Neuronal stem cell (in vitro differentiated cells): ENCODE measurements at regions not wholly inside any gene's neighbourhood (a gene's known extent, or its start where the extent isn't known, plus 50 kb on each side); places are given as distances from the start of the nearest gene placed in this dataset.

Experiments
- DNase-seq: peaks from one replicate; pipeline ENCODE4 v3.0.0-alpha.2; 2013; ENCODE audit warnings: low spot score
- H2AFZ ChIP-seq: one replicate; pipeline ENCODE4 v1.6.1; 2013; ENCODE audit warnings: mild to moderate bottlenecking, low read length, inconsistent platforms
- H2AK5ac ChIP-seq: 2 replicates; pipeline ENCODE4 v1.6.1; 2013; ENCODE audit warnings: low read depth, mild to moderate bottlenecking, inconsistent platforms, low read length, moderate library complexity, mixed read lengths
- H2BK120ac ChIP-seq: 2 replicates; pipeline ENCODE4 v1.6.1; 2013; ENCODE audit warnings: low read depth, mild to moderate bottlenecking, inconsistent platforms, low read length, moderate library complexity, mixed read lengths
- H2BK12ac ChIP-seq: one replicate; pipeline ENCODE4 v1.6.1; 2013; ENCODE audit warnings: low read length, inconsistent platforms
- H2BK15ac ChIP-seq: 2 replicates; pipeline ENCODE4 v1.6.1; 2013; ENCODE audit warnings: mild to moderate bottlenecking, low read length, inconsistent platforms, mixed read lengths
- H2BK5ac ChIP-seq: one replicate; pipeline ENCODE4 v1.6.1; 2013; ENCODE audit warnings: inconsistent platforms, mild to moderate bottlenecking, low read length, moderate library complexity
- H3K14ac ChIP-seq: one replicate; pipeline ENCODE4 v1.6.1; 2013; ENCODE audit warnings: low read length, inconsistent platforms
- H3K18ac ChIP-seq: 2 replicates; pipeline ENCODE4 v1.6.1; 2013; ENCODE audit warnings: low read length, inconsistent platforms
- H3K23ac ChIP-seq: 2 replicates; pipeline ENCODE4 v1.6.1; 2013; ENCODE audit warnings: low read depth, mild to moderate bottlenecking, mixed read lengths, low read length, inconsistent platforms; ENCODE audit not compliant: poor library complexity
- H3K27ac ChIP-seq: replicated peaks from 3 replicates; pipeline ENCODE4 v1.5.1; 2013; ENCODE audit warnings: low read length, inconsistent platforms
- H3K27me3 ChIP-seq, 3 experiments: 2 replicates each; pipeline ENCODE4 v1.6.1; 2013; ENCODE audit warnings: low read length in 3 of 3, mild to moderate bottlenecking in 2 of 3, inconsistent platforms in 1 of 3, low read depth in 1 of 3, mixed read lengths in 1 of 3, moderate library complexity in 1 of 3; ENCODE audit not compliant: control insufficient read depth in 3 of 3, insufficient read depth in 3 of 3
- H3K36me3 ChIP-seq, 2 donors: replicated peaks in 1 of 2; 2 replicates each; pipeline ENCODE4 v1.6.1; 2013; ENCODE audit warnings: low read length in 2 of 2; ENCODE audit not compliant: control insufficient read depth in 2 of 2, insufficient read depth in 2 of 2
- H3K4ac ChIP-seq: 2 replicates; pipeline ENCODE4 v1.6.1; 2013; ENCODE audit warnings: inconsistent platforms, mild to moderate bottlenecking, low read length, moderate library complexity
- H3K4me1 ChIP-seq, 2 donors: 1 replicate in 1 of 2; 2 replicates in 1 of 2; pipeline ENCODE4 v1.6.1; 2013; ENCODE audit warnings: low read length in 2 of 2, low read depth in 1 of 2; ENCODE audit not compliant: control insufficient read depth in 2 of 2, insufficient read depth in 1 of 2
- H3K4me2 ChIP-seq: one replicate; pipeline ENCODE4 v1.6.1; 2013; ENCODE audit warnings: mild to moderate bottlenecking, low read length, inconsistent platforms; ENCODE audit not compliant: insufficient read depth, poor library complexity, severe bottlenecking
- H3K4me3 ChIP-seq, 2 donors: 2 replicates each; pipeline ENCODE4 v1.5.1; 2013; ENCODE audit warnings: low read length in 2 of 2, mild to moderate bottlenecking in 2 of 2, inconsistent platforms in 1 of 2, moderate library complexity in 1 of 2
- H3K79me1 ChIP-seq: one replicate; pipeline ENCODE4 v1.6.1; 2013; ENCODE audit warnings: low read depth, mild to moderate bottlenecking, inconsistent platforms, low read length, moderate library complexity
- H3K9ac ChIP-seq: one replicate; pipeline ENCODE4 v1.6.1; 2013; ENCODE audit warnings: mild to moderate bottlenecking, low read depth, low read length, inconsistent platforms; ENCODE audit not compliant: poor library complexity
- H3K9me3 ChIP-seq, 2 donors: replicated peaks in 1 of 2; 2 replicates each; pipeline versions ENCODE3 to v1.6.1; 2013; ENCODE audit warnings: low read length in 2 of 2, mild to moderate bottlenecking in 2 of 2, inconsistent platforms in 1 of 2, low read depth in 1 of 2, mixed read lengths in 1 of 2, moderate library complexity in 1 of 2; ENCODE audit not compliant: control insufficient read depth in 2 of 2, insufficient read depth in 1 of 2
- H4K8ac ChIP-seq: one replicate; pipeline ENCODE4 v1.6.1; 2013; ENCODE audit warnings: low read depth, mild to moderate bottlenecking, inconsistent platforms, low read length, moderate library complexity
- H4K91ac ChIP-seq: one replicate; pipeline ENCODE4 v1.6.1; 2013; ENCODE audit warnings: low read length, low read depth, mild to moderate bottlenecking, inconsistent platforms; ENCODE audit not compliant: poor library complexity
- WGBS, 2 donors: extraction: QIAGEN DNeasy Blood & Tissue Kit; methylation state at CpG; one replicate each; pipeline ENCODE4 v1.1.7; 2013; ENCODE audit warnings: missing lambda C conversion rate in 2 of 2, mixed read lengths in 1 of 2; ENCODE audit not compliant: insufficient read length in 2 of 2, insufficient replicate concordance in 1 of 2; ENCODE audit errors: extremely low coverage in 2 of 2; 5-methylcytosine and 5-hydroxymethylcytosine counted together

GRCh38 chr13:111965466-111966214, 101.3 kb upstream of the SOX1 start:
- Histone ChIP-seq H3K27ac (no peak overlapping the region), H3K18ac (no peak overlapping the region), H3K4ac (no peak overlapping the region), H3K36me3 (no peaks in the 10 kb centered on the region), H3K23ac (no peak overlapping the region), H3K9ac (no peak overlapping the region), H2BK12ac (no peak overlapping the region), H4K91ac (no peak overlapping the region), H3K9me3 (peaks cover 0 to 2% of the 10 kb centered on the region in 2 donors), H3K79me1 (no peaks in the 10 kb centered on the region), H4K8ac (no peak overlapping the region), H2AK5ac (no peak overlapping the region), H3K4me1 (no peaks in the 10 kb centered on the region), H2BK5ac (no peak overlapping the region), H3K27me3 (peaks cover 0 to 13% (median 0%) of the 10 kb centered on the region in 3 experiments), H2AFZ (no peak overlapping the region), H3K4me2 (no peak overlapping the region), H3K14ac (peak overlapping the region; percentile 38), H2BK15ac (no peak overlapping the region), H3K4me3 (no peak overlapping the region), H2BK120ac (no peak overlapping the region)
- DNase-seq, result no peak
- no CpG with 5 or more reads among the region's 24 CpGs for WGBS, 2 donors

- WGBS, 2 donors, result no CpG with 5 or more reads among the region's 7 CpGs
- no peak overlapping the region for H3K14ac ChIP-seq
- H3K27ac ChIP-seq, result no peak overlapping the region
- no peak overlapping the region for H2AFZ ChIP-seq
- peak overlapping the region; percentile 50 for H3K23ac ChIP-seq
- H3K18ac ChIP-seq, result peak overlapping the region; percentile 91
- H3K79me1 ChIP-seq, result no peaks in the 10 kb centered on the region
- H3K4ac ChIP-seq, result no peak overlapping the region
- H2BK120ac ChIP-seq, result no peak overlapping the region
- H3K36me3 ChIP-seq, result no peaks in the 10 kb centered on the region
- no peak overlapping the region for H3K4me2 ChIP-seq
- H3K4me3 ChIP-seq, result no peak overlapping the region
- H4K91ac ChIP-seq, result peak overlapping the region; percentile 22
- H4K8ac ChIP-seq, result no peak overlapping the region
- H3K9me3 ChIP-seq, result peaks cover 0 to 2% of the 10 kb centered on the region in 2 donors
- H3K4me1 ChIP-seq, result peaks cover 4 to 7% of the 10 kb centered on the region in 2 donors
- H2BK12ac ChIP-seq, result no peak overlapping the region
- peak overlapping the region; percentile 58 for H2AK5ac ChIP-seq
- peaks cover 0 to 9% (median 0%) of the 10 kb centered on the region in 3 experiments for H3K27me3 ChIP-seq
- H2BK5ac ChIP-seq, result peak overlapping the region; percentile 83
- no peak for DNase-seq
- no peak overlapping the region for H3K9ac ChIP-seq
- H2BK15ac ChIP-seq, result no peak overlapping the region
Measured at GRCh38 chr13:111966933-111967332, 100.0 kb upstream of the SOX1 start.

GRCh38 chr13:111967572-111968201, 99.3 kb upstream of the SOX1 start:
- H3K4me1 ChIP-seq, result peaks cover 6 to 13% of the 10 kb centered on the region in 2 donors
- no peak overlapping the region for H3K4ac ChIP-seq
- no peak overlapping the region for H3K4me2 ChIP-seq
- no peak overlapping the region for H4K8ac ChIP-seq
- H2BK5ac ChIP-seq, result peak overlapping the region; percentile 83
- no peak overlapping the region for H2BK120ac ChIP-seq
- no peak overlapping the region for H4K91ac ChIP-seq
- H3K79me1 ChIP-seq, result no peaks in the 10 kb centered on the region
- H3K23ac ChIP-seq, result no peak overlapping the region
- no peak overlapping the region for H3K14ac ChIP-seq
- no peak overlapping the region for H3K27ac ChIP-seq
- no peaks in the 10 kb centered on the region for H3K36me3 ChIP-seq
- WGBS, 2 donors, result no CpG with 5 or more reads among the region's 8 CpGs
- H3K9ac ChIP-seq, result no peak overlapping the region
- no peak overlapping the region for H2AFZ ChIP-seq
- no peak overlapping the region for H2AK5ac ChIP-seq
- no peak overlapping the region for H3K18ac ChIP-seq
- H3K9me3 ChIP-seq, result peaks cover 0 to 2% of the 10 kb centered on the region in 2 donors
- no peak for DNase-seq
- no peak overlapping the region for H2BK15ac ChIP-seq
- no peak overlapping the region for H3K4me3 ChIP-seq
- no peak overlapping the region for H2BK12ac ChIP-seq
- peaks cover 0 to 12% (median 0%) of the 10 kb centered on the region in 3 experiments for H3K27me3 ChIP-seq

- no peak overlapping the region for H2AFZ ChIP-seq
- H2BK5ac ChIP-seq, result no peak overlapping the region
- H3K4me2 ChIP-seq, result no peak overlapping the region
- no peak for DNase-seq
- H2BK120ac ChIP-seq, result no peak overlapping the region
- no peak overlapping the region for H3K14ac ChIP-seq
- H4K8ac ChIP-seq, result no peak overlapping the region
- no peak overlapping the region for H3K4me3 ChIP-seq
- no peak overlapping the region for H2BK12ac ChIP-seq
- H3K18ac ChIP-seq, result peak overlapping the region; percentile 27
- no peak overlapping the region for H4K91ac ChIP-seq
- H3K27ac ChIP-seq, result no peak overlapping the region
- peaks cover 0 to 16% (median 0%) of the 10 kb centered on the region in 3 experiments for H3K27me3 ChIP-seq
- no peak overlapping the region for H3K23ac ChIP-seq
- H2BK15ac ChIP-seq, result no peak overlapping the region
- H3K4ac ChIP-seq, result no peak overlapping the region
- H3K4me1 ChIP-seq, result peaks cover 10 to 21% of the 10 kb centered on the region in 2 donors
- peaks cover 0 to 2% of the 10 kb centered on the region in 2 donors for H3K9me3 ChIP-seq
- WGBS, 2 donors, result no CpG with 5 or more reads among the region's 12 CpGs
- H2AK5ac ChIP-seq, result no peak overlapping the region
- no peaks in the 10 kb centered on the region for H3K79me1 ChIP-seq
- H3K36me3 ChIP-seq, result no peaks in the 10 kb centered on the region
- peak overlapping the region; percentile 2 for H3K9ac ChIP-seq
Measured at GRCh38 chr13:111968336-111969010, 98.5 kb upstream of the SOX1 start.
